ENCODE measurements at regions not wholly inside any gene's neighbourhood (a gene's known extent, or its start where the extent isn't known, plus 50 kb on each side); places are given as distances from the start of the nearest gene placed in this dataset.

- no peak for DNase-seq
These were observed 98.8 kb upstream of the ARRDC4 start for GRCh38 chr15:97861529-97862260.

- no peak for DNase-seq
These were observed 93.5 kb upstream of the ARRDC4 start for GRCh38 chr15:97866959-97867358.

- no peak for DNase-seq
These were observed 92.6 kb upstream of the ARRDC4 start for GRCh38 chr15:97867870-97868269.

GRCh38 chr15:97868981-97869380 is 91.5 kb upstream of the ARRDC4 start:
- DNase-seq = no peak

DNA sequence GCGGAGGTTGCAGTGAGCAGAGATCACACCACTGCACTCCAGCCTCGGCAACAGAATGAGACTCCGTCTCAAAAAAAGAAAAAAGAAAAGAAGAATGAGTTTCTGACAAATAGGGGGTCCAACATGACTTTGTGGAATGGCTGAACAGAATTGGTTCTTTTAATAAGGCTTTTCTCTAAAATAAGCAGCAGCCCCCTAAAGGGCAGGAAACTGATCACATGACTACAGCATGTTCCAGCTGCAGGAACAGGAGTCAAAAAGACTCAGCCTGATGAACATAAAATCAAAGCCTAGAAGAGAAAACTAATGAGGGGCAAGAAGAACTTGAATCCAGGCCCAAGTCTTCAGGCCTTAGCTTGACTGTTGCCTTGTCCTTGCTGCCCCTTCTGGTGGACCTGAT is 89.7 kb upstream of the ARRDC4 start:
- DNase-seq = no peak

- no peak for DNase-seq
These were observed 86.4 kb upstream of the ARRDC4 start for GRCh38 chr15:97874139-97874538.

- DNase-seq = no peak
These were observed 85.4 kb upstream of the ARRDC4 start for GRCh38 chr15:97875025-97875512.

GRCh38 chr15:97875513-97876280 is 84.8 kb upstream of the ARRDC4 start:
- no peak for DNase-seq

- DNase-seq = no peak
These were observed 84.2 kb upstream of the ARRDC4 start for GRCh38 chr15:97876281-97876675.

DNA sequence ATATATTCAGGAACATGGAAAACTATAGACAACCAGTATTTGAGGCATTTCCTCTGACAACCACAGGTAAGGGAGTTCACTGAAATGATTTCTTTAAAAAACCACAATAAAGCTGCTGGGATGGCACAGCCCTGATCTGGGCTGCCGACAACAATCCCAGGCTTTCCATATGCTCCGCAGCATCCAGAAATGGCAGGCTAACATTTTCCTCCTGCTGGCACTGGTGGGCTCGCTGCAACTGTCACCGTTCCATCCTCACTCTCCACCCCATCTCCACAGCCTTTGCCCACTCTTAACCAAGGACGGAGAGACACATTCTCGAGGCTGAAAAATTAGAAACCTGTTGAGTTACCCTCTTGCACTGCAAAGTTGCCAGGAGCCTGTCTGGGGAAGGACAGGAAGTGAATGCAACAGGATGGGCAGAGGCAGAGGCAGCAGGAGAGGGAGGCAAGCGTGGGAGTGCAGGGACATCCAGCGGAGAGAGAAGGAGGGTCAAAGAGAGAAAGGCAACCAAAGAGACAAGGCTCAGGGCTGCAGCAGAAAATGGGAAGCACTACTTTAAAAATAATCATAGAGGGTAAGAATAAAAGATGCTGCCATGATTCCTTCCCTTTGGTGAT is 79.0 kb upstream of the ARRDC4 start:
- DNase-seq = no peak

- DNase-seq = no peak
These were observed 75.9 kb upstream of the ARRDC4 start for GRCh38 chr15:97884513-97885131.

GRCh38 chr15:97890307-97890706 is 70.2 kb upstream of the ARRDC4 start:
- DNase-seq = no peak

DNA sequence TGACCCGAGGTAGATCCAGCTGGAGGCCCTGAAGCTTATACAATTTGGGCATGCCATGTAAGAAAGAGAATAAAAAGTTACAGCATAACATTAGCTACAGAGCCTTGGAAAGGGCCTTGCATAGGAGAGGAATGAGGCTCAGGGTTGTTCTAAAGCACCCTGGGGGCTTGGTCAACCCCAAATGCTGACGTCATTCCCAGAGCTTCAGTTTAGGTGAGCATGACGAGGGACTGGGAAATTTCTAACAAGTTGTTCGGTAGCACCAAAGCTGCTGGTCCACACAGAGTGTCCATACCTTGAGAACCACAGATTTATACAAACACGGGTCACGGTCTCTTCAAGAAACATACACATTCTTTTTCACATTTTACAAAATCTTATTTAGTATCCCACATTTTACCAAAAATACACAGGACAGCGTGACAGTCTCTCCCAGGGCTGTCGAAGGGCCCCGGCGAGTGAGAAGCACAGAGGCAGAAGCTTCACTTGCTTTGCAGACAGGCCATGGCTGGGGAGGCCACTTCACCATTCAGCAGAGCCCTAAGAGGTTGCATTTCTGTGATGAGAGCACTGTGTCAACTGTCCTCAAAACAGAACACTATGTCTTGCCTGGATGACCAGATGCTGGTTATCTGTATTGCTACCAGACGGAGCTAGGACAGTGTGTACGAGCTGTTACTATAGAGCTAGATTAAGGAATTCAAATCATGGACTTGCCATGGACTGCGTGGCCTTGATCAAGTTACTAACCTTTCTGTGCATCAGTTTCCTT is 68.2 kb upstream of the ARRDC4 start:
- no peak for DNase-seq

GRCh38 chr15:97893967-97894366 is 66.5 kb upstream of the ARRDC4 start:
- DNase-seq = no peak

GRCh38 chr15:97899981-97900380 is 60.5 kb upstream of the ARRDC4 start:
- DNase-seq = no peak

DNA sequence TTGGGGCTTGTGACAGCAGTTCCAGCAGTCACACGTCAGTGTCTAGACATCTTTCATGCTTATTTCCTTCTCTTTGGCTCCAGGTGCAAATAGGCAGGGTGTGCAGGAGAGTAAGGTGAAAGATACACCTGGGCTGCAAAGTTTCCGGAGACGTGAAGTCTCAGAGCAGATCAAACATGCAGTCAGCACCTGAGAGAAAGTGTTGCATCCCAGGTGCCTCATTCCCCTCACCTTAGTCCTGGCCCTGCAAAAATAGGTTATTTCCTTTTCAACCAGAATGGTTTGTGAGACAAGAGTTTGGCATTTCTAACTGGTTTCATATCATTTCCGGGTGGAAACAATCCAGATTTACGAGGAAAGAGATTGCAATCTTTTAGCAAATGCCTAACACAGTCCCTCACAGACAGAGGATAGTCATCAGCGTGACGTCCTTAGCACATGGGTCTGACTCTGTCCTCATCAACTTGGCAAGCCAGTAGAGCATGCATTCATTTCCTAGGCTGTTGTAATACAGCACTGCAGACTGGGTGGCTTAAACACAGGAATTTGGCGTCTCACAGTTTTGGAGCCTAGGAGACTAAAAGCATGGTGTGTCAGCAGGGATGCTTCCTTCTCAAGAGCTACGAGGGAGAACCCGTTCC is 58.2 kb upstream of the ARRDC4 start:
- no peak for DNase-seq

DNA sequence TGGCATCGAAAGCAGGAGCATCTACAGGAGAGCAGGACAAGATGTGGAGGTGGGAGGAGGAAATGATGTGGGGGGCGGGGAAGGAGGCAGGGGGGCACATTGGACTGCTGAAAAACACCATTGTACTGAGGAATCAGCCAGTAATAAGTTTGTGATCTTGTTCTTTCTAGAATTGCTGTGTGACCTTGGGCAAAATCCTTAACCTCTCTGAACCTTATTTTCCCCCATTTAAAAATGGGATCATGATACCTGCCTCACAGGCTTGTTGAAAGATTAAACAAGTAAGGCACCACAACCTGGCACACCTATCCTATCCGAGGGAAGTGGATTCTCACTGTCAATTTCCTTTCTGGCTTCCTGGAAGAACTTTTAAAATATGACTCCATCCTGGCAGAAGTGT is 56.9 kb upstream of the ARRDC4 start:
- DNase-seq = no peak

- no peak for DNase-seq
These were observed 56.4 kb upstream of the ARRDC4 start for GRCh38 chr15:97903971-97904572.

GRCh38 chr15:97909291-97909891 is 51.1 kb upstream of the ARRDC4 start:
- DNase-seq = peak in 2 of 4 experiments; percentile 2
